ENCODE measurements at regions not wholly inside any gene's neighbourhood (a gene's known extent, or its start where the extent isn't known, plus 50 kb on each side); places are given as distances from the start of the nearest gene placed in this dataset.

DNA sequence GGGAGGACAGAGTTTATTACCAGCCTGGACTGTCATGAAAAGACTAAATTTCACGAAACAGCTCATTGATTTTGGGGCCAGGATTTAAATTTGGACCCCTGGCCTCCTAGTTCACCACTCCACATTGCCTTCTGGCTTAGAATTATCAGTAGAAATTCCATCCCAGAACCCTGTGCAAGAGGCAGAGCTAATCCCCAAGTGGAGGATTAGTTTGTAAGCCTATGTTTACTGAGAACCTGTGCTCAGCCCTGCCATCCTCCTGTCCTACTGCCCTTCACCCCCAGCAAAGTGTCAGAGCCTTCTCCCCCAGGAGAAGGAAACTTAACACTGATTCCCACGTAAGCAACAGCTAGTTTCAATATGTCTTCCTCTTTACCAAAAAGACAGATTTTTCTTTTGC lies 99.4 kb downstream of the SST start:
- no peaks in the 10 kb centered on the region for H3K4me1 Mint-ChIP-seq (ENCODE audit: low read depth)

DNA sequence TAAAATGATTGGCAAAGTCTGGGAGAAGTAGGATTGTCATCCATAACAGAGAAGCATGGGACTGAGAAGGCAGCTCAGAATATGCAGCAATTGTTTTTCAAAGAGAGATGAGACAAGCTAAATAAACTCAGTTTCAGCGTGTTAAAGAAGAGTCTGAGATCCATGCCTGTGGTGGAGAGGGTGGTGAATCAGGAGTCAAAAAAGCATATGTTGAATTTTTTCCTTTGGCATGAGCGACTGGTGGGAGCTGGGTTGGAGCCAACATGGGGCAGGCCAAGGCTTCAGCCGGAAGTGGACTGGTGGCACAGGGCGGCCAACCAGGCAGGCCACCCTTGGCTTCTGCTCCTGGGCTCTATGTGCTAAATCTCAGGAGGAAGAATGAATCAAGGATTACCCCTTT lies 102.0 kb downstream of the SST start:
- intact Hi-C loops (cut with micrococcal nuclease): no loop called here
- H3K4me1 Mint-ChIP-seq (ENCODE audit: low read depth): no peaks in the 10 kb centered on the region
- peaks cover 22% of the 10 kb centered on the region for H3K27me3 Mint-ChIP-seq (ENCODE audit: insufficient read depth)
- no peak for DNase-seq (ENCODE audit: low spot score)
- no peak overlapping the region for H3K27ac Mint-ChIP-seq
- no peak overlapping the region for H3K4me3 Mint-ChIP-seq
- no peaks in the 10 kb centered on the region for H3K9me3 Mint-ChIP-seq
- no peaks in the 10 kb centered on the region for H3K36me3 Mint-ChIP-seq (ENCODE audit: low read depth)

More for the DNA sequence above, 99.4 kb downstream of the SST start:
- Mint-ChIP-seq H3K27ac (no peak overlapping the region), H3K36me3 (ENCODE audit: low read depth) (no peaks in the 10 kb centered on the region), H3K9me3 (no peaks in the 10 kb centered on the region), H3K4me3 (no peak overlapping the region), H3K27me3 (ENCODE audit: insufficient read depth) (peaks cover 20% of the 10 kb centered on the region)
- DNase-seq (ENCODE audit: low spot score): no peak
- intact Hi-C loops (cut with micrococcal nuclease): no loop called here

DNA sequence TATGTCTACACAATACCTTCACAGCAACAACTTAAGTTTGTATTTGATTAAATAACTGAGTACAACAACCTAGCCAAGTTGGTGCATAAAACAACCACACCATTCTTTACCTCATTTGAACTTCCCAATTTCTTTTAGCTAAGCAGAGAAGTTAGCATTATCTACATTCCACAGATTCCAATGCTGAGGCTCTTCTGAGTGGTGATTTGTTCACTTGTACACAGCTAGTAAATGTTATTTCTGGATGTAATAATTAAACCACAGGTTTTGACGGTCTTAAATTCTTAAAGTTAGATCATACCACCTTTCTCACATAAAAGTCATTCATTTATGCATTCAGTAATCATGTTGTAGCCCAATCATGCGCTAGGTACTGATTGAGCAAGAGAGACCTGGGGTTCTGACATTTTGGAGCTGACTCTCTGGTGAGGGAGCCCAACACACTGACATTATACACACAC lies 102.5 kb downstream of the SST start:
- peaks cover 22% of the 10 kb centered on the region for H3K27me3 Mint-ChIP-seq (ENCODE audit: insufficient read depth)
- DNase-seq (ENCODE audit: low spot score): no peak
- H3K4me1 Mint-ChIP-seq (ENCODE audit: low read depth): no peaks in the 10 kb centered on the region
- intact Hi-C loops (cut with micrococcal nuclease): no loop called here
- H3K9me3 Mint-ChIP-seq: no peaks in the 10 kb centered on the region
- no peak overlapping the region for H3K4me3 Mint-ChIP-seq
- no peaks in the 10 kb centered on the region for H3K36me3 Mint-ChIP-seq (ENCODE audit: low read depth)
- H3K27ac Mint-ChIP-seq: no peak overlapping the region

DNA sequence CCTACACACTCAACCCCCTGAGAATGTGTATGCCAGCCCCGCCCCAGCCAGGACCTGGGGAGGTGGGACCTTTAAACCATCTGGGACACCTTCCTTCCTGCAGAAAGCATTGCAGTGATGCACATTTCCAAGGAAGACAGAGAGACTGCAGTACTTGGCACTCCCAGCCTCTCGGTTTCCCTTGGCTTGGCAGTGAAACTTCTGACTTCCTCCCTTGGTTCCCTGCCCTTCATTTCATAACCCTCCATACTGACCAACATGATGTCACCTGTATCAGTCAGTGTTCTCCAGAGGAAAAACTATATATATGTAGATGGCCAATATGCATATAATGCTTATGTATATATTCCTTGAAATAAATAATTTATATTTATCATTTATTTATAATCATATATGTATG lies 103.2 kb downstream of the SST start:
- no peak overlapping the region for H3K4me3 Mint-ChIP-seq
- peaks cover 19% of the 10 kb centered on the region for H3K27me3 Mint-ChIP-seq (ENCODE audit: insufficient read depth)
- DNase-seq (ENCODE audit: low spot score): no peak
- H3K9me3 Mint-ChIP-seq: no peaks in the 10 kb centered on the region
- H3K27ac Mint-ChIP-seq: no peak overlapping the region
- no peaks in the 10 kb centered on the region for H3K4me1 Mint-ChIP-seq (ENCODE audit: low read depth)
- H3K36me3 Mint-ChIP-seq (ENCODE audit: low read depth): no peaks in the 10 kb centered on the region
- intact Hi-C loops (cut with micrococcal nuclease): no loop called here

DNA sequence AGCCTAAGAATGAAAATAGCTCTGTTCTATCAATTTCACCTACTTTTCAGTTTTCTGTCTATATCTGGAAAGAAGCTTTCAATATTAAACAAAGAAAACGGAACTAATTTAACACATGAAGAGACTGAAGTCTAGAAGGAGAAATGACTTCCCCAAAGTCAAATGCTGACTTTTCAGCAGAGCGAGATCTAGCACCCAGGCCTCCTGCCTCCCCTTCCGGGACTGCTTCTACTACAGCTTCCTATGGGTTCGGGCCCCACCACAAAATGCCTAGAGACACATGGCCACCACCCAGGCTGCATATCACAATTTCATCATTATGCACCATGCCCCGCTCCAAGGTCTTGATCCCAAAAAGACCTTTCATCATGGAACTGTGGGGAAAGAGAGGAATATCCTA lies 104.5 kb downstream of the SST start:
- Mint-ChIP-seq H3K9me3 (no peaks in the 10 kb centered on the region), H3K4me3 (no peak overlapping the region), H3K4me1 (ENCODE audit: low read depth) (no peaks in the 10 kb centered on the region), H3K27ac (no peak overlapping the region), H3K27me3 (ENCODE audit: insufficient read depth) (peaks cover 14% of the 10 kb centered on the region), H3K36me3 (ENCODE audit: low read depth) (no peaks in the 10 kb centered on the region)
- intact Hi-C loops (cut with micrococcal nuclease): no loop called here
- DNase-seq (ENCODE audit: low spot score): no peak

DNA sequence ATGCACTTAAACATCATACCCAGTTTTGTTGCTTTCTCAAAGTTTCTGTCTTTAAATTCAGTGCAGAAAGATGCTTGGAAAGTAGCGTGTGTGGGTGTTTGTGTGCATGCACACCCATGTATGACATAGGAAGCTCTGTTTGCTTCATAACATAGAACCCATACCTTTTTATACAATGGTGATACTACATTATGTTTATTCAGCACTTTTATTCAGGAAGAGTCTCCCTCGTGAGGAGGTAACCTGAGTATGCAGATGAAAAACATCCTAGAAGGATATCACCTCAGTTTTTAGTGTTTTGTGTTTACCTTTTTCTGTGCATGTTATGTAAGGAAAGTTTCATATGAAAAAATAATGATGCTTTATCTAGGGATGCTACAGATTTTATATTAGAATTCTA lies 111.2 kb downstream of the SST start:
- Mint-ChIP-seq H3K27me3 (ENCODE audit: insufficient read depth) (peaks cover 2% of the 10 kb centered on the region), H3K4me1 (ENCODE audit: low read depth) (no peaks in the 10 kb centered on the region), H3K27ac (no peak overlapping the region), H3K36me3 (ENCODE audit: low read depth) (no peaks in the 10 kb centered on the region), H3K4me3 (no peak overlapping the region), H3K9me3 (no peaks in the 10 kb centered on the region)
- no peak for DNase-seq (ENCODE audit: low spot score)
- intact Hi-C loops (cut with micrococcal nuclease): no loop called here

GRCh38 chr3:187551416-187551815 lies 118.8 kb downstream of the SST start:
- intact Hi-C loops (cut with micrococcal nuclease): no loop called here

DNA sequence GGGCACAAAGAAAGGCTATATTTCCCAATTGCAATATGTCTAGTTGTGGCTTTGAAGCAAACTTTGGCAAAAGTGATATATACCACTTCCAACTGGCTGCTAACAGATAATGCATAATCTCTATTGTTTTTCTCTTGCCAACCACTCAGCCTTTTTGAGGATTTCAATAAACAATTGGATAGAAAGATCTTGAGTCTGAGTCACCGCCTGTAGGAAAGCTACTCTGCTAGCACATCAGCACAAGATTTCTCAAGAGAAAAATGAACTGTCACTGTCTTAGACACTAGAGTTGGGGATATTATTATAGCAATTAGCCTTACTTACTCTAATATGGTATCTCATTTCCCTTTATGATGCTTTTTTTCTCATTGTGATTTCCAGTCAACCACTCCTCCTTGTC lies 119.7 kb downstream of the SST start:
- intact Hi-C loops (cut with micrococcal nuclease): no loop called here
- no peak overlapping the region for H3K4me3 Mint-ChIP-seq
- no peaks in the 10 kb centered on the region for H3K9me3 Mint-ChIP-seq
- H3K36me3 Mint-ChIP-seq (ENCODE audit: low read depth): no peaks in the 10 kb centered on the region
- no peak for DNase-seq (ENCODE audit: low spot score)
- H3K27me3 Mint-ChIP-seq (ENCODE audit: insufficient read depth): peaks cover 32% of the 10 kb centered on the region
- H3K27ac Mint-ChIP-seq: no peak overlapping the region
- H3K4me1 Mint-ChIP-seq (ENCODE audit: low read depth): no peaks in the 10 kb centered on the region

More at GRCh38 chr3:187551416-187551815, 118.8 kb downstream of the SST start:
- no peaks in the 10 kb centered on the region for H3K4me1 Mint-ChIP-seq (ENCODE audit: low read depth)
- DNase-seq (ENCODE audit: low spot score): no peak
- H3K4me3 Mint-ChIP-seq: no peak overlapping the region
- H3K9me3 Mint-ChIP-seq: no peaks in the 10 kb centered on the region
- H3K36me3 Mint-ChIP-seq (ENCODE audit: low read depth): no peaks in the 10 kb centered on the region
- peaks cover 29% of the 10 kb centered on the region for H3K27me3 Mint-ChIP-seq (ENCODE audit: insufficient read depth)
- H3K27ac Mint-ChIP-seq: no peak overlapping the region

DNA sequence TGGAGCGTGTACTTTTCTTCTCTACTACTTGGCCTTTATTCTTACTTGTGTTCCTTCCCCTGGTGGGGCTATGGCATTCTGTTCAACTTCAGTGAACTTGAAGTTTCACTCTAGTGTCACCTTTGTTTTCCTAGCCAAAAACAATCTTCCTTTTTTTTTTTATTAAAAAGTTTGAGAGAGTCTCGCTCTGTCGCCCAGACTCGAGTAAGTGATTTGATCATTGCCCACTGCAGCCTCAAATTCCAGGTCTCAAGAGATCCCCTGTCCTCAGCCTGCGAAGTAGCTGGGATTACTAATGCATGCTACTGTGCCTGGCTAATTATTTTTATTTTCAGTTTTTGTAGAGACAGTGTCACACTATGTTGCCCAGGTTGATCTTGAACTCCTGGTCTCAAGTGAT lies 124.8 kb downstream of the SST start:
- intact Hi-C loops (cut with micrococcal nuclease): no loop called here
- no peak for DNase-seq (ENCODE audit: low spot score)
- Mint-ChIP-seq H3K9me3 (no peaks in the 10 kb centered on the region), H3K4me1 (ENCODE audit: low read depth) (no peaks in the 10 kb centered on the region), H3K27me3 (ENCODE audit: insufficient read depth) (peaks cover 13% of the 10 kb centered on the region), H3K4me3 (no peak overlapping the region), H3K27ac (no peak overlapping the region), H3K36me3 (ENCODE audit: low read depth) (no peaks in the 10 kb centered on the region)

GRCh38 chr3:187544326-187544725 lies 125.9 kb downstream of the SST start:
- intact Hi-C loops (cut with micrococcal nuclease): no loop called here
- Mint-ChIP-seq H3K36me3 (ENCODE audit: low read depth) (no peaks in the 10 kb centered on the region), H3K9me3 (no peaks in the 10 kb centered on the region), H3K27me3 (ENCODE audit: insufficient read depth) (peaks cover 10% of the 10 kb centered on the region), H3K4me3 (no peak overlapping the region), H3K27ac (no peak overlapping the region), H3K4me1 (ENCODE audit: low read depth) (no peaks in the 10 kb centered on the region)
- no peak for DNase-seq (ENCODE audit: low spot score)

DNA sequence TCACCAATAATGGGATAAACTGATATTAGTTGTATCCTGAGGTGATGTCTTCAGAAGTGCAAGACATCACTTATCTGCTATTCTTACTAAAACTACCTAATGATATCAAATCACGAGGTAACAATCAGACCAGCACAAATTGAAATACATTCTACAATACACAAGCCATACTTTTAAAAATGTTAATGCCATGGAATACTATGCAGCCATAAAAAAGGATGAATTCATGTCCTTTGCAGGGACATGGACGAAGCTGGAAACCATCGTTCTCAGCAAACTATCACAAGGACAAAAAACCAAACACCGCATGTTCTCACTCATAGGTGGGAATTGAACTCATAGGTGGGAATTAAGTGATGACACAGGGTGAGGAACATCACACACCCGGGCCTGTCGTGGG lies 129.3 kb downstream of the SST start:
- Mint-ChIP-seq H3K27ac (no peak overlapping the region), H3K9me3 (no peaks in the 10 kb centered on the region), H3K4me3 (no peak overlapping the region), H3K36me3 (ENCODE audit: low read depth) (no peaks in the 10 kb centered on the region), H3K27me3 (ENCODE audit: insufficient read depth) (peaks cover 5% of the 10 kb centered on the region), H3K4me1 (ENCODE audit: low read depth) (no peaks in the 10 kb centered on the region)
- DNase-seq (ENCODE audit: low spot score): no peak
- intact Hi-C loops (cut with micrococcal nuclease): no loop called here

DNA sequence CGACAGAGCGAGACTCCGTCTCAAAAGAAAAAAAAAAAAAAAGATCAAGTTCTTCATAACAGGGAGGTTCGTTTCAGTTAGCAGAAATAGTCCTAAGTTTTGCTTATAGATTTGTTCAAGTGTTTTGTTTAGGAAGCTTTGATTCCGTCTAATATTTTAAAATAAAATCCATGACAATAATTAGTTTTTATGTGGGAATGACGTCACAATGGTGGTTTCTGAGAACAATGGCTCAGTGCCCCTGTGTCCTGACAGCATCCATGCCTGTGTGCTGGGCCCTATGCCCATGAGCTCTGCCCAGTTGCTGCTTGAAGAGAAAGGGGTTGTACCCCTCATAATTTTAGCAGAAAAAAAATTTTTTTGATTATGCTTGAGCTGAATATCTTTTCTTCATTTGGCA lies 134.0 kb downstream of the SST start:
- Mint-ChIP-seq H3K27me3 (ENCODE audit: insufficient read depth) (peaks cover 10% of the 10 kb centered on the region), H3K4me3 (no peak overlapping the region), H3K27ac (no peak overlapping the region), H3K36me3 (ENCODE audit: low read depth) (no peaks in the 10 kb centered on the region), H3K9me3 (no peaks in the 10 kb centered on the region), H3K4me1 (ENCODE audit: low read depth) (no peaks in the 10 kb centered on the region)
- intact Hi-C loops (cut with micrococcal nuclease): loop anchor here (10.0 kb wide), 1 partner anchor 221 kb away; no protein-coding TSS in a partner anchor
- no peak for DNase-seq (ENCODE audit: low spot score)

DNA sequence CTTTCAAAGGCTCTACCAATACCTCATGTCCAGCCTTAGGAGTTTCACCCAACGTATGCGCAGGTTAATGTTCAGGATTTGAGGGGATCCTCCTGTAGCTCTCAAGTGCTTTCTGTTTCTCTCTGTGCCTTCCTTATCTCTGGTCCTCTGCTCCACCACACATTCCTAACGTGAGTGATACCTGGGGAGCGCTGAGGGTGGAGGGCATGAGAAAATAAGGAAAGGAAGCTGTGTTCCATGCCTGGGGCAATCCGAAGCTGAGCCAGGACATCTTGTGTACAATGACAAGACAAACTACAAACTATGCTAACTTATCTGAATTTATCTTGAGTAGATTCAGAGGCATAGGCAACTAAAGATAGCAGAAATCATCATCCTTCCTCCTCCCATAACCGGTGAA lies 136.4 kb downstream of the SST start:
- intact Hi-C loops (cut with micrococcal nuclease): loop anchor here (10.0 kb wide), 1 partner anchor 219 kb away; no protein-coding TSS in a partner anchor

GRCh38 chr3:187531831-187532230 lies 138.4 kb downstream of the SST start:
- Mint-ChIP-seq H3K36me3 (ENCODE audit: low read depth) (no peaks in the 10 kb centered on the region), H3K9me3 (no peaks in the 10 kb centered on the region), H3K4me3 (no peak overlapping the region), H3K4me1 (ENCODE audit: low read depth) (no peaks in the 10 kb centered on the region), H3K27ac (no peak overlapping the region), H3K27me3 (ENCODE audit: insufficient read depth) (peaks cover 8% of the 10 kb centered on the region)
- no peak for DNase-seq (ENCODE audit: low spot score)
- intact Hi-C loops (cut with micrococcal nuclease): loop anchor here (10.0 kb wide), 1 partner anchor 217 kb away; no protein-coding TSS in a partner anchor

More for the DNA sequence above, 136.4 kb downstream of the SST start:
- no peaks in the 10 kb centered on the region for H3K36me3 Mint-ChIP-seq (ENCODE audit: low read depth)
- no peak for DNase-seq (ENCODE audit: low spot score)
- H3K9me3 Mint-ChIP-seq: no peaks in the 10 kb centered on the region
- no peak overlapping the region for H3K4me3 Mint-ChIP-seq
- H3K27ac Mint-ChIP-seq: no peak overlapping the region
- no peaks in the 10 kb centered on the region for H3K4me1 Mint-ChIP-seq (ENCODE audit: low read depth)
- peaks cover 10% of the 10 kb centered on the region for H3K27me3 Mint-ChIP-seq (ENCODE audit: insufficient read depth)

Data from activated T-helper 1 cell treated with anti-CD3 and anti-CD28 coated beads, Interleukin-12 subunit alpha, Interleukin-12 subunit beta, Interleukin-2, Interleukin-4 antibody, amounts not matched to agents 30 ng/mL and 10 ng/mL and 1 ng/mL, durations not matched to agents 14 hours and 24 hours and 36 hours (primary cell).